K562 (cell line): ENCODE measurements at regions not wholly inside any gene's neighbourhood (a gene's known extent, or its start where the extent isn't known, plus 50 kb on each side); places are given as distances from the start of the nearest gene placed in this dataset.

ENCODE experiments used
- ATAC-seq: fragments of 200-7000 bp; cut with Tn5 transposase; 3 replicates; pipeline ENCODE4 v1.9.1; 2020; ENCODE audit warnings: moderate library complexity
- BruUV-seq: library from RNA; stranded (reverse); fragments of 400-500 nt; replicated peaks from 2 replicates; lab custom pipeline; 2021; lab: Mats Ljungman, UMichigan
- CTCF ChIA-PET: fragments of 300-600 bp; formaldehyde crosslinking; extraction: SDS; loops from one replicate; lab custom pipeline; 2021; ENCODE audit warnings: low intra/inter-chr PET ratio; lab: Yijun Ruan, JAX
- POLR2A ChIA-PET: fragments of 300-600, 350-650 bp; sonication (Branson Sonifier 250); formaldehyde crosslinking; extraction: SDS; loops from one replicate; lab custom pipeline; 2021; ENCODE audit warnings: antibody characterized with exemption, inconsistent platforms; lab: Yijun Ruan, JAX
- DNase-seq, 4 experiments: peaks; one replicate each; pipeline versions ENCODE4 v3.0.0 to v3.0.0-alpha.2; 2011 to 2018; ENCODE audit warnings: low spot score in 3 of 4, mixed read lengths in 3 of 4; ENCODE audit errors: extremely low read depth in 1 of 4
- FAIRE-seq: peaks from 2 replicates; lab custom pipeline; 2011; peaks lifted over from hg19 to GRCh38; lab: Jason Lieb, UNC
- H2AFZ ChIP-seq: 2 replicates; pipeline ENCODE4 v1.6.0; 2011; ENCODE audit warnings: low read depth, low read length, control low read depth, inconsistent platforms
- H3K27ac ChIP-seq: fragments of 200-600 bp; 3 replicates; pipeline ENCODE4 v1.8.0; 2011; ENCODE audit warnings: low read depth, mild to moderate bottlenecking, control low read depth, inconsistent platforms, low read length, moderate library complexity, mixed read lengths; ENCODE audit errors: extremely low read depth
- H3K27me3 ChIP-seq, 2 experiments: fragments of 300-600 bp in 1 of 2; 2 replicates in 1 of 2; 3 replicates in 1 of 2; pipeline versions ENCODE4 v1.6.0 to v1.8.0; 2011; ENCODE audit warnings: inconsistent platforms in 2 of 2, low read length in 2 of 2, mild to moderate bottlenecking in 1 of 2, mixed read lengths in 1 of 2, moderate library complexity in 1 of 2; ENCODE audit not compliant: control insufficient read depth in 2 of 2, insufficient read depth in 2 of 2
- H3K36me3 ChIP-seq: fragments of 300-600 bp; 3 replicates; pipeline ENCODE4 v1.8.0; 2011; ENCODE audit warnings: mild to moderate bottlenecking, low read length, inconsistent platforms; ENCODE audit not compliant: control insufficient read depth, insufficient read depth
- H3K4me1 ChIP-seq, 2 experiments: fragments of 200-600 bp in 1 of 2; replicated peaks in 1 of 2; 2 replicates in 1 of 2; 3 replicates in 1 of 2; pipeline versions ENCODE4 v1.5.1 to v1.8.0; 2011; ENCODE audit warnings: inconsistent platforms in 2 of 2, low read length in 2 of 2, mild to moderate bottlenecking in 1 of 2, mixed read lengths in 1 of 2, moderate library complexity in 1 of 2; ENCODE audit not compliant: control insufficient read depth in 2 of 2, insufficient read depth in 2 of 2
- H3K4me2 ChIP-seq: 2 replicates; pipeline ENCODE4 v1.6.1; 2011; ENCODE audit warnings: low read length, control low read depth, inconsistent platforms, mixed read lengths; ENCODE audit not compliant: insufficient read depth
- H3K4me3 ChIP-seq: fragments of 200-600 bp; sonication (generic), shearing (Covaris generic); 2 replicates; pipeline ENCODE4 v1.5.1; 2016; ENCODE audit warnings: control low read depth, inconsistent platforms
- H3K79me2 ChIP-seq: fragments of 200-600 bp; 3 replicates; pipeline ENCODE4 v1.8.0; 2011; ENCODE audit warnings: low read length, inconsistent platforms; ENCODE audit not compliant: control insufficient read depth, insufficient read depth
- H3K9ac ChIP-seq, 2 experiments: 2 replicates each; pipeline versions ENCODE4 v1.6.0 to v1.6.1; 2011; ENCODE audit warnings: low read depth in 2 of 2, low read length in 2 of 2, control low read depth in 1 of 2, inconsistent platforms in 1 of 2, mild to moderate bottlenecking in 1 of 2, mixed read lengths in 1 of 2; ENCODE audit not compliant: insufficient read depth in 1 of 2
- H3K9me1 ChIP-seq: one replicate; pipeline ENCODE4 v1.6.0; 2011; ENCODE audit warnings: inconsistent platforms, mild to moderate bottlenecking, low read length, moderate library complexity; ENCODE audit not compliant: control insufficient read depth, insufficient read depth
- H3K9me3 ChIP-seq: replicated peaks from 2 replicates; pipeline ENCODE4 v1.5.1; 2011; ENCODE audit warnings: low read depth, low read length, inconsistent platforms; ENCODE audit not compliant: control insufficient read depth, insufficient read depth
- H4K20me1 ChIP-seq: replicated peaks from 2 replicates; pipeline ENCODE4 v1.6.1; 2011; ENCODE audit warnings: low read length, inconsistent platforms, mixed read lengths; ENCODE audit not compliant: control insufficient read depth, insufficient read depth
- CBX3 ChIP-seq, 2 experiments: IDR thresholded peaks; 1 replicate in 1 of 2; 2 replicates in 1 of 2; pipeline ENCODE4 v1.6.1; 2012; ENCODE audit warnings: inconsistent platforms in 2 of 2, low read length in 2 of 2, borderline replicate concordance in 1 of 2, control low read depth in 1 of 2
- CBX8 ChIP-seq: fragments of 200-600 bp; sonication (generic); IDR thresholded peaks from 2 replicates; pipeline ENCODE4 v1.6.1; 2012; ENCODE audit warnings: borderline replicate concordance, mixed run types, low read depth, mild to moderate bottlenecking, moderate library complexity, mixed read lengths, low read length, control low read depth, inconsistent platforms; ENCODE audit not compliant: poor library complexity, severe bottlenecking; ENCODE audit errors: extremely low read depth
- CREB1 ChIP-seq, 2 experiments: sonication (generic) in 1 of 2; formaldehyde crosslinking in 1 of 2; IDR thresholded peaks; 2 replicates each; pipeline versions ENCODE4 v1.6.1 to v1.8.0; 2012 to 2022; ENCODE audit warnings: inconsistent platforms in 1 of 2, mild to moderate bottlenecking in 1 of 2, missing genetic modification reagents in 1 of 2, moderate library complexity in 1 of 2
- MTA1 ChIP-seq: fragments of 450-650 bp; IDR thresholded peaks from 2 replicates; pipeline ENCODE4 v1.6.1; 2017; ENCODE audit warnings: borderline replicate concordance
- NFE2L1 ChIP-seq: fragments of 450-650 bp; IDR thresholded peaks from 2 replicates; pipeline ENCODE4 v1.6.1; 2016; ENCODE audit warnings: missing genetic modification characterization, low read depth, mild to moderate bottlenecking, missing compliant biosample characterization, moderate library complexity, borderline replicate concordance
- NFIX ChIP-seq: fragments of 250-450 bp; sonication (Bioruptor Pico); IDR thresholded peaks from 2 replicates; pipeline ENCODE4 v1.4.0; 2020; ENCODE audit warnings: low read depth, mild to moderate bottlenecking, moderate library complexity
- OTX1 ChIP-seq: fragments of 450-650 bp; formaldehyde crosslinking; IDR thresholded peaks from 2 replicates; pipeline ENCODE4 v1.4.0; 2022; ENCODE audit warnings: mild to moderate bottlenecking
- PCBP2 ChIP-seq: fragments of 200-400 bp; formaldehyde crosslinking; IDR thresholded peaks from 2 replicates; pipeline ENCODE4 v1.6.1; 2018; ENCODE audit warnings: low read length, low read depth, mild to moderate bottlenecking, moderate library complexity; ENCODE audit not compliant: poor library complexity, severe bottlenecking
- RNF2 ChIP-seq: sonication (generic); IDR thresholded peaks from 2 replicates; pipeline ENCODE4 v1.6.1; 2016
- SAFB ChIP-seq: fragments of 200-400 bp; formaldehyde crosslinking; IDR thresholded peaks from 2 replicates; pipeline ENCODE4 v1.6.1; 2017; ENCODE audit warnings: low read depth, low read length, borderline replicate concordance
- SAP30 ChIP-seq: fragments of 200-600 bp; sonication (generic); IDR thresholded peaks from 2 replicates; pipeline ENCODE4 v1.6.1; 2012; ENCODE audit warnings: borderline replicate concordance, low read depth, mild to moderate bottlenecking, moderate library complexity, low read length, control low read depth, inconsistent platforms; ENCODE audit not compliant: insufficient read depth, poor library complexity, severe bottlenecking
- WGBS: fragments of 100-300 bp; shearing (Covaris generic); methylation state at CpG from one replicate; pipeline ENCODE4 v1.1.6; 2016; ENCODE audit warnings: low coverage, mixed read lengths; ENCODE audit not compliant: insufficient coverage; ENCODE audit errors: missing lambda C conversion rate; 5-methylcytosine and 5-hydroxymethylcytosine counted together
- in situ Hi-C: fragments of 300-500 bp; cut with MboI; formaldehyde crosslinking; loops from 4 replicates; pipeline ENCODE4 v1.15.0; 2018; ENCODE audit warnings: inconsistent platforms, mixed read lengths
- intact Hi-C: fragments of 100-400 bp; cut with micrococcal nuclease; formaldehyde crosslinking; loops from 2 replicates; pipeline ENCODE4 v1.14.2; 2022

GRCh38 chrX:129123795-129124194 lies 399.5 kb downstream of the SMARCA1 start:
- ChIA-PET POLR2A (no interaction called here), CTCF (no interaction called here)
- H3K4me2 ChIP-seq = no peak overlapping the region
- H4K20me1 ChIP-seq = no peaks in the 10 kb centered on the region
- no peaks in the 10 kb centered on the region for H3K4me1 ChIP-seq
- no peaks in the 10 kb centered on the region for H3K36me3 ChIP-seq
- H3K9me1 ChIP-seq = no peaks in the 10 kb centered on the region
- no peak overlapping the region for H3K27ac ChIP-seq
- no peaks in the 10 kb centered on the region for H3K79me2 ChIP-seq
- in situ Hi-C loops (no loop called here), intact Hi-C loops (no loop called here)
- FAIRE-seq (no peak), DNase-seq (no peak), ATAC-seq (no peak)
- no peaks in the 10 kb centered on the region for H3K27me3 ChIP-seq
- no peaks in the 10 kb centered on the region for H3K9me3 ChIP-seq
- WGBS = 3% methylated on average over 5 of the region's 6 CpGs
- no peak overlapping the region for H3K9ac ChIP-seq
- no peak overlapping the region for H2AFZ ChIP-seq
- no TSS peak for BruUV-seq
- TF ChIP-seq CBX8 = no peak
- TF ChIP-seq SAFB = no peak
- no peak for TF ChIP-seq SAP30
- no peak overlapping the region for H3K4me3 ChIP-seq

GRCh38 chrX:129116676-129117470 lies 406.4 kb downstream of the SMARCA1 start:
- no peak overlapping the region for H3K4me2 ChIP-seq
- ChIA-PET POLR2A (no interaction called here), CTCF (no interaction called here)
- no peak overlapping the region for H3K9ac ChIP-seq
- in situ Hi-C loops = no loop called here
- H3K27ac ChIP-seq = no peak overlapping the region
- H3K9me1 ChIP-seq = no peaks in the 10 kb centered on the region
- H3K4me3 ChIP-seq = no peak overlapping the region
- no peaks in the 10 kb centered on the region for H3K4me1 ChIP-seq
- intact Hi-C loops = no loop called here
- WGBS = 5% methylated on average over 8 of the region's 8 CpGs
- no peaks in the 10 kb centered on the region for H3K27me3 ChIP-seq
- H4K20me1 ChIP-seq = no peaks in the 10 kb centered on the region
- FAIRE-seq (no peak), ATAC-seq (no peak), DNase-seq (no peak)
- no peak overlapping the region for H2AFZ ChIP-seq
- no peaks in the 10 kb centered on the region for H3K9me3 ChIP-seq
- no peaks in the 10 kb centered on the region for H3K79me2 ChIP-seq
- no TSS peak for BruUV-seq
- H3K36me3 ChIP-seq = no peaks in the 10 kb centered on the region
- no peak for TF ChIP-seq MTA1
- TF ChIP-seq PCBP2 = no peak
- TF ChIP-seq RNF2 = no peak
- no peak for TF ChIP-seq NFE2L1 (tag)
- TF ChIP-seq CBX3 (IDR thresholded peaks at IDR 0.05; ENCODE audit: borderline replicate concordance in 1 of 2, low read length in 2 of 2) = no peak
- no peak for TF ChIP-seq OTX1
- no peak for TF ChIP-seq CREB1 (IDR thresholded peaks at IDR 0.05)
- no peak for TF ChIP-seq CREB1 (CRISPR knock-in tag; IDR thresholded peaks at IDR 0.05)
- TF ChIP-seq NFIX = no peak
